K562 (cell line): ENCODE measurements at regions not wholly inside any gene's neighbourhood (a gene's known extent, or its start where the extent isn't known, plus 50 kb on each side); places are given as distances from the start of the nearest gene placed in this dataset.

Source experiments
- ATAC-seq: fragments of 200-7000 bp; cut with Tn5 transposase; 3 replicates; pipeline ENCODE4 v1.9.1; 2020; ENCODE audit warnings: moderate library complexity
- BruUV-seq: library from RNA; stranded (reverse); fragments of 400-500 nt; replicated peaks from 2 replicates; lab custom pipeline; 2021; lab: Mats Ljungman, UMichigan
- CTCF ChIA-PET: fragments of 300-600 bp; formaldehyde crosslinking; extraction: SDS; loops from one replicate; lab custom pipeline; 2021; ENCODE audit warnings: low intra/inter-chr PET ratio; lab: Yijun Ruan, JAX
- POLR2A ChIA-PET: fragments of 300-600, 350-650 bp; sonication (Branson Sonifier 250); formaldehyde crosslinking; extraction: SDS; loops from one replicate; lab custom pipeline; 2021; ENCODE audit warnings: antibody characterized with exemption, inconsistent platforms; lab: Yijun Ruan, JAX
- DNase-seq, 4 experiments: peaks; one replicate each; pipeline versions ENCODE4 v3.0.0 to v3.0.0-alpha.2; 2011 to 2018; ENCODE audit warnings: low spot score in 3 of 4, mixed read lengths in 3 of 4; ENCODE audit errors: extremely low read depth in 1 of 4
- FAIRE-seq: peaks from 2 replicates; lab custom pipeline; 2011; peaks lifted over from hg19 to GRCh38; lab: Jason Lieb, UNC
- H2AFZ ChIP-seq: 2 replicates; pipeline ENCODE4 v1.6.0; 2011; ENCODE audit warnings: low read depth, low read length, control low read depth, inconsistent platforms
- H3K27ac ChIP-seq: fragments of 200-600 bp; 3 replicates; pipeline ENCODE4 v1.8.0; 2011; ENCODE audit warnings: low read depth, mild to moderate bottlenecking, control low read depth, inconsistent platforms, low read length, moderate library complexity, mixed read lengths; ENCODE audit errors: extremely low read depth
- H3K27me3 ChIP-seq, 2 experiments: fragments of 300-600 bp in 1 of 2; 2 replicates in 1 of 2; 3 replicates in 1 of 2; pipeline versions ENCODE4 v1.6.0 to v1.8.0; 2011; ENCODE audit warnings: inconsistent platforms in 2 of 2, low read length in 2 of 2, mild to moderate bottlenecking in 1 of 2, mixed read lengths in 1 of 2, moderate library complexity in 1 of 2; ENCODE audit not compliant: control insufficient read depth in 2 of 2, insufficient read depth in 2 of 2
- H3K36me3 ChIP-seq: fragments of 300-600 bp; 3 replicates; pipeline ENCODE4 v1.8.0; 2011; ENCODE audit warnings: mild to moderate bottlenecking, low read length, inconsistent platforms; ENCODE audit not compliant: control insufficient read depth, insufficient read depth
- H3K4me1 ChIP-seq, 2 experiments: fragments of 200-600 bp in 1 of 2; replicated peaks in 1 of 2; 2 replicates in 1 of 2; 3 replicates in 1 of 2; pipeline versions ENCODE4 v1.5.1 to v1.8.0; 2011; ENCODE audit warnings: inconsistent platforms in 2 of 2, low read length in 2 of 2, mild to moderate bottlenecking in 1 of 2, mixed read lengths in 1 of 2, moderate library complexity in 1 of 2; ENCODE audit not compliant: control insufficient read depth in 2 of 2, insufficient read depth in 2 of 2
- H3K4me2 ChIP-seq: 2 replicates; pipeline ENCODE4 v1.6.1; 2011; ENCODE audit warnings: low read length, control low read depth, inconsistent platforms, mixed read lengths; ENCODE audit not compliant: insufficient read depth
- H3K4me3 ChIP-seq: fragments of 200-600 bp; sonication (generic), shearing (Covaris generic); 2 replicates; pipeline ENCODE4 v1.5.1; 2016; ENCODE audit warnings: control low read depth, inconsistent platforms
- H3K79me2 ChIP-seq: fragments of 200-600 bp; 3 replicates; pipeline ENCODE4 v1.8.0; 2011; ENCODE audit warnings: low read length, inconsistent platforms; ENCODE audit not compliant: control insufficient read depth, insufficient read depth
- H3K9ac ChIP-seq, 2 experiments: 2 replicates each; pipeline versions ENCODE4 v1.6.0 to v1.6.1; 2011; ENCODE audit warnings: low read depth in 2 of 2, low read length in 2 of 2, control low read depth in 1 of 2, inconsistent platforms in 1 of 2, mild to moderate bottlenecking in 1 of 2, mixed read lengths in 1 of 2; ENCODE audit not compliant: insufficient read depth in 1 of 2
- H3K9me1 ChIP-seq: one replicate; pipeline ENCODE4 v1.6.0; 2011; ENCODE audit warnings: inconsistent platforms, mild to moderate bottlenecking, low read length, moderate library complexity; ENCODE audit not compliant: control insufficient read depth, insufficient read depth
- H3K9me3 ChIP-seq: replicated peaks from 2 replicates; pipeline ENCODE4 v1.5.1; 2011; ENCODE audit warnings: low read depth, low read length, inconsistent platforms; ENCODE audit not compliant: control insufficient read depth, insufficient read depth
- H4K20me1 ChIP-seq: replicated peaks from 2 replicates; pipeline ENCODE4 v1.6.1; 2011; ENCODE audit warnings: low read length, inconsistent platforms, mixed read lengths; ENCODE audit not compliant: control insufficient read depth, insufficient read depth
- CEBPB ChIP-seq: fragments of 450-650 bp; IDR thresholded peaks from 2 replicates; pipeline ENCODE4 v1.6.1; 2016; ENCODE audit warnings: missing genetic modification characterization, missing compliant biosample characterization
- E2F3 ChIP-seq: fragments of 250-450 bp; sonication (Bioruptor Pico); IDR thresholded peaks from 2 replicates; pipeline ENCODE4 v1.4.0; 2020; ENCODE audit warnings: mild to moderate bottlenecking
- HDGF ChIP-seq: fragments of 450-650 bp; IDR thresholded peaks from 2 replicates; pipeline ENCODE4 v1.6.1; 2016
- JUN ChIP-seq, 2 experiments: sonication (generic) in 1 of 2; formaldehyde crosslinking in 1 of 2; IDR thresholded peaks; 2 replicates each; pipeline versions ENCODE4 v1.6.1 to v1.8.0; 2012 to 2022; ENCODE audit warnings: borderline replicate concordance in 2 of 2, mild to moderate bottlenecking in 2 of 2, improper control_type of control experiment in 1 of 2, low read depth in 1 of 2, low read length in 1 of 2, missing genetic modification reagents in 1 of 2
- KAT2B ChIP-seq: IDR thresholded peaks from one replicate; pipeline ENCODE4 v1.6.1; 2012; ENCODE audit warnings: low read depth, mild to moderate bottlenecking, control low read depth, inconsistent platforms, low read length, moderate library complexity
- MAFF ChIP-seq: IDR thresholded peaks from 2 replicates; pipeline ENCODE4 v1.6.1; 2012; ENCODE audit warnings: low read length, improper control_type of control experiment
- NFE2L1 ChIP-seq: fragments of 450-650 bp; IDR thresholded peaks from 2 replicates; pipeline ENCODE4 v1.6.1; 2016; ENCODE audit warnings: missing genetic modification characterization, low read depth, mild to moderate bottlenecking, missing compliant biosample characterization, moderate library complexity, borderline replicate concordance
- POU5F1 ChIP-seq: fragments of 150-350 bp; IDR thresholded peaks from 2 replicates; pipeline ENCODE4 v1.6.1; 2014; ENCODE audit warnings: borderline replicate concordance, low read length, low read depth, mild to moderate bottlenecking; ENCODE audit not compliant: partially characterized antibody
- RAD21 ChIP-seq, 2 experiments: fragments of 250-450 bp in 1 of 2; fragments of 450-650 bp in 1 of 2; sonication (Bioruptor Pico) in 1 of 2; formaldehyde crosslinking in 1 of 2; IDR thresholded peaks in 1 of 2; conservative IDR thresholded peaks in 1 of 2; 2 replicates each; pipeline versions ENCODE4 v1.4.0 to v1.8.0; 2020 to 2022; ENCODE audit warnings: mild to moderate bottlenecking in 2 of 2, moderate library complexity in 1 of 2
- RBBP5 ChIP-seq: fragments of 200-600 bp; sonication (generic); IDR thresholded peaks from 2 replicates; pipeline ENCODE4 v1.6.1; 2012; ENCODE audit warnings: borderline replicate concordance, mild to moderate bottlenecking, low read length, control low read depth, inconsistent platforms; ENCODE audit not compliant: insufficient read depth, poor library complexity, severe bottlenecking
- SP1 ChIP-seq: sonication (generic); formaldehyde crosslinking; IDR thresholded peaks from 2 replicates; pipeline ENCODE4 v1.8.1; 2022; ENCODE audit warnings: mild to moderate bottlenecking, missing genetic modification reagents
- TEAD4 ChIP-seq, 2 experiments: sonication (generic) in 1 of 2; formaldehyde crosslinking in 1 of 2; IDR thresholded peaks; 2 replicates each; pipeline versions ENCODE4 v1.6.1 to v1.8.0; 2012 to 2022; ENCODE audit warnings: borderline replicate concordance in 1 of 2, inconsistent platforms in 1 of 2, low read length in 1 of 2, mild to moderate bottlenecking in 1 of 2, missing genetic modification reagents in 1 of 2
- ZBED1 ChIP-seq: IDR thresholded peaks from 2 replicates; pipeline ENCODE4 v1.6.1; 2014
- ZBTB34 ChIP-seq: fragments of 250-450 bp; sonication (Bioruptor Pico); IDR thresholded peaks from 2 replicates; pipeline ENCODE4 v1.8.0; 2021; ENCODE audit warnings: mild to moderate bottlenecking, moderate library complexity
- ZNF165 ChIP-seq: fragments of 250-450 bp; sonication (Bioruptor Pico); IDR thresholded peaks from 2 replicates; pipeline ENCODE4 v1.4.0; 2020; ENCODE audit warnings: borderline replicate concordance
- ZNF263 ChIP-seq: sonication (generic); formaldehyde crosslinking; IDR thresholded peaks from 2 replicates; pipeline ENCODE4 v1.8.0; 2022; ENCODE audit warnings: mild to moderate bottlenecking, missing genetic modification reagents, borderline replicate concordance
- ZNF384 ChIP-seq: IDR thresholded peaks from 2 replicates; pipeline ENCODE4 v1.6.1; 2012; ENCODE audit warnings: low read depth, low read length, improper control_type of control experiment
- ZNF551 ChIP-seq: fragments of 250-450 bp; sonication (Bioruptor Pico); IDR thresholded peaks from 2 replicates; pipeline ENCODE4 v1.5.0; 2021; ENCODE audit warnings: mild to moderate bottlenecking, moderate library complexity
- WGBS: fragments of 100-300 bp; shearing (Covaris generic); methylation state at CpG from one replicate; pipeline ENCODE4 v1.1.6; 2016; ENCODE audit warnings: low coverage, mixed read lengths; ENCODE audit not compliant: insufficient coverage; ENCODE audit errors: missing lambda C conversion rate; 5-methylcytosine and 5-hydroxymethylcytosine counted together
- in situ Hi-C: fragments of 300-500 bp; cut with MboI; formaldehyde crosslinking; loops from 4 replicates; pipeline ENCODE4 v1.15.0; 2018; ENCODE audit warnings: inconsistent platforms, mixed read lengths
- intact Hi-C: fragments of 100-400 bp; cut with micrococcal nuclease; formaldehyde crosslinking; loops from 2 replicates; pipeline ENCODE4 v1.14.2; 2022
- TF ChIP-seq, protein P1 (sequence below): fragments of 450-650 bp; IDR thresholded peaks from 2 replicates; pipeline ENCODE4 v1.6.1; 2016; ENCODE audit warnings: borderline replicate concordance

GRCh38 chr18:2293109-2293839 lies 278.0 kb downstream of the METTL4 start:
- Histone ChIP-seq H3K79me2 (no peaks in the 10 kb centered on the region), H3K36me3 (no peaks in the 10 kb centered on the region), H3K9me1 (no peaks in the 10 kb centered on the region), H4K20me1 (no peaks in the 10 kb centered on the region), H3K27ac (no peak overlapping the region), H3K27me3 (no peaks in the 10 kb centered on the region), H2AFZ (peak overlapping the region; percentile 58; the same call in 1 of the 2 replicates), H3K9me3 (no peaks in the 10 kb centered on the region; the same call in 1 of the 2 replicates), H3K4me2 (no peak overlapping the region), H3K4me3 (no peak overlapping the region), H3K4me1 (no peaks in the 10 kb centered on the region), H3K9ac (no peak overlapping the region)
- intact Hi-C loops (no loop called here), in situ Hi-C loops (no loop called here)
- no TSS peak for BruUV-seq
- POLR2A ChIA-PET: interaction anchor here (2.3 kb wide), 1 partner anchor 9 kb away, joined by 11 read pairs; no protein-coding TSS in a partner anchor
- WGBS: 72% methylated on average over 7 of the region's 7 CpGs
- FAIRE-seq (no peak), ATAC-seq (peak; percentile 32), DNase-seq (no peak)
- CTCF ChIA-PET: no interaction called here
- TF ChIP-seq JUN (IDR thresholded peaks at IDR 0.05; ENCODE audit: borderline replicate concordance, low read depth, low read length): no peak
- no peak for TF ChIP-seq JUN (CRISPR knock-in tag; IDR thresholded peaks at IDR 0.05; ENCODE audit: borderline replicate concordance)
- TF ChIP-seq CEBPB (tag): no peak
- peak; percentile 15; the same call in 1 of the 2 replicates for TF ChIP-seq NFE2L1
- TF ChIP-seq SP1 (CRISPR knock-in tag): no peak
- TF ChIP-seq, protein P1, sequence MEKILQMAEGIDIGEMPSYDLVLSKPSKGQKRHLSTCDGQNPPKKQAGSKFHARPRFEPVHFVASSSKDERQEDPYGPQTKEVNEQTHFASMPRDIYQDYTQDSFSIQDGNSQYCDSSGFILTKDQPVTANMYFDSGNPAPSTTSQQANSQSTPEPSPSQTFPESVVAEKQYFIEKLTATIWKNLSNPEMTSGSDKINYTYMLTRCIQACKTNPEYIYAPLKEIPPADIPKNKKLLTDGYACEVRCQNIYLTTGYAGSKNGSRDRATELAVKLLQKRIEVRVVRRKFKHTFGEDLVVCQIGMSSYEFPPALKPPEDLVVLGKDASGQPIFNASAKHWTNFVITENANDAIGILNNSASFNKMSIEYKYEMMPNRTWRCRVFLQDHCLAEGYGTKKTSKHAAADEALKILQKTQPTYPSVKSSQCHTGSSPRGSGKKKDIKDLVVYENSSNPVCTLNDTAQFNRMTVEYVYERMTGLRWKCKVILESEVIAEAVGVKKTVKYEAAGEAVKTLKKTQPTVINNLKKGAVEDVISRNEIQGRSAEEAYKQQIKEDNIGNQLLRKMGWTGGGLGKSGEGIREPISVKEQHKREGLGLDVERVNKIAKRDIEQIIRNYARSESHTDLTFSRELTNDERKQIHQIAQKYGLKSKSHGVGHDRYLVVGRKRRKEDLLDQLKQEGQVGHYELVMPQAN: no peak
- TF ChIP-seq ZNF551 (CRISPR knock-in tag): no peak
- TF ChIP-seq MAFF: peak; percentile 10; the same call in 1 of the 2 replicates
- TF ChIP-seq RAD21 (CRISPR knock-in tag; conservative IDR thresholded peaks at IDR 0.05 in 1 of 2, IDR thresholded peaks at IDR 0.05 in 1 of 2): peak in 1 of 2 experiments; percentile 9; a peak in 1 of 4 replicates
- no peak for TF ChIP-seq KAT2B
- TF ChIP-seq ZNF263 (CRISPR knock-in tag): no peak
- TF ChIP-seq POU5F1: no peak
- TF ChIP-seq HDGF: no peak
- TF ChIP-seq ZNF384: no peak
- no peak for TF ChIP-seq ZBTB34 (CRISPR knock-in tag)
- TF ChIP-seq RBBP5: no peak
- no peak for TF ChIP-seq TEAD4 (IDR thresholded peaks at IDR 0.05; ENCODE audit: low read length)
- no peak for TF ChIP-seq TEAD4 (CRISPR knock-in tag; IDR thresholded peaks at IDR 0.05; ENCODE audit: borderline replicate concordance)
- TF ChIP-seq E2F3 (CRISPR knock-in tag): no peak
- TF ChIP-seq ZNF165 (CRISPR knock-in tag): no peak
- TF ChIP-seq ZBED1: no peak
